Keratinocyte (primary cell): ENCODE measurements at regions not wholly inside any gene's neighbourhood (a gene's known extent, or its start where the extent isn't known, plus 50 kb on each side); places are given as distances from the start of the nearest gene placed in this dataset.

Experiments used
- DNase-seq: peaks from one replicate; pipeline ENCODE4 v3.0.0-alpha.2; 2011; ENCODE audit warnings: low read depth, missing footprints, low spot score
- FAIRE-seq: peaks from 2 replicates; lab custom pipeline; 2011; peaks lifted over from hg19 to GRCh38; lab: Jason Lieb, UNC
- H2AFZ ChIP-seq: 2 replicates; pipeline ENCODE4 v1.6.0; 2012; ENCODE audit warnings: low read length, control low read depth, inconsistent platforms; ENCODE audit not compliant: control insufficient read depth
- H3K27ac ChIP-seq: 2 replicates; pipeline ENCODE4 v1.5.1; 2011; ENCODE audit warnings: low read length; ENCODE audit not compliant: control insufficient read depth, insufficient read depth
- H3K27me3 ChIP-seq: 3 replicates; pipeline ENCODE4 v1.6.0; 2011; ENCODE audit warnings: low read length; ENCODE audit not compliant: control insufficient read depth, insufficient read depth; ENCODE audit errors: extremely low read depth
- H3K36me3 ChIP-seq, 2 experiments: 2 replicates in 1 of 2; 3 replicates in 1 of 2; pipeline ENCODE4 v1.5.1; 2011; ENCODE audit warnings: low read length in 2 of 2, mild to moderate bottlenecking in 1 of 2; ENCODE audit not compliant: control insufficient read depth in 2 of 2, insufficient read depth in 2 of 2; ENCODE audit errors: extremely low read depth in 1 of 2
- H3K4me1 ChIP-seq: 3 replicates; pipeline ENCODE4 v1.5.1; 2011; ENCODE audit warnings: low read length; ENCODE audit not compliant: control insufficient read depth, insufficient read depth; ENCODE audit errors: extremely low read depth
- H3K4me2 ChIP-seq: 3 replicates; pipeline ENCODE4 v1.6.0; 2011; ENCODE audit warnings: low read depth, low read length; ENCODE audit not compliant: control insufficient read depth, insufficient read depth; ENCODE audit errors: extremely low read depth
- H3K4me3 ChIP-seq, 3 experiments: fragments of 200-600 bp in 1 of 3; sonication (generic) in 1 of 3; 2 replicates in 2 of 3; 3 replicates in 1 of 3; pipeline ENCODE4 v1.5.1; 2011 to 2016; ENCODE audit warnings: low read length in 3 of 3, mild to moderate bottlenecking in 3 of 3, control low read depth in 2 of 3, inconsistent platforms in 1 of 3, low read depth in 1 of 3, mixed read lengths in 1 of 3, mixed run types in 1 of 3, moderate library complexity in 1 of 3; ENCODE audit not compliant: control insufficient read depth in 2 of 3, insufficient read depth in 2 of 3; ENCODE audit errors: extremely low read depth in 1 of 3
- H3K79me2 ChIP-seq: 2 replicates; pipeline ENCODE4 v1.6.0; 2012; ENCODE audit warnings: low read length; ENCODE audit not compliant: control insufficient read depth, insufficient read depth
- H3K9ac ChIP-seq: 3 replicates; pipeline ENCODE4 v1.6.0; 2011; ENCODE audit warnings: low read length; ENCODE audit not compliant: control insufficient read depth, insufficient read depth; ENCODE audit errors: extremely low read depth
- H3K9me1 ChIP-seq: 3 replicates; pipeline ENCODE4 v1.6.0; 2011; ENCODE audit warnings: low read length; ENCODE audit not compliant: control insufficient read depth, insufficient read depth; ENCODE audit errors: extremely low read depth
- H3K9me3 ChIP-seq: 2 replicates; pipeline ENCODE4 v1.5.1; 2012; ENCODE audit warnings: low read depth, low read length; ENCODE audit not compliant: control insufficient read depth
- H4K20me1 ChIP-seq: 3 replicates; pipeline ENCODE4 v1.6.0; 2011; ENCODE audit warnings: low read length; ENCODE audit not compliant: control insufficient read depth, insufficient read depth; ENCODE audit errors: extremely low read depth
- EZH2 ChIP-seq: IDR thresholded peaks from one replicate; pipeline ENCODE4 v1.6.1; 2012; ENCODE audit warnings: inconsistent platforms, mild to moderate bottlenecking, low read length, moderate library complexity
- dilution Hi-C: fragments of 300-500 bp; cut with MboI; formaldehyde crosslinking; loops from one replicate; pipeline ENCODE4 v1.7.0; 2020; ENCODE audit warnings: low sequenced_read_pairs; ENCODE audit not compliant: extremely low pct_ligation_motif_present
- TF ChIP-seq, protein P1 (sequence below), 3 experiments: IDR thresholded peaks in 1 of 3; conservative IDR thresholded peaks in 1 of 3; optimal IDR thresholded peaks in 1 of 3; 2 replicates in 2 of 3; 3 replicates in 1 of 3; pipeline versions ENCODE3 to v1.5.1; 2011; ENCODE audit warnings: low read length in 3 of 3, mild to moderate bottlenecking in 3 of 3, moderate library complexity in 2 of 3, control low read depth in 1 of 3, inconsistent platforms in 1 of 3; ENCODE audit not compliant: insufficient read depth in 2 of 3; ENCODE audit errors: extremely low read depth in 1 of 3

DNA sequence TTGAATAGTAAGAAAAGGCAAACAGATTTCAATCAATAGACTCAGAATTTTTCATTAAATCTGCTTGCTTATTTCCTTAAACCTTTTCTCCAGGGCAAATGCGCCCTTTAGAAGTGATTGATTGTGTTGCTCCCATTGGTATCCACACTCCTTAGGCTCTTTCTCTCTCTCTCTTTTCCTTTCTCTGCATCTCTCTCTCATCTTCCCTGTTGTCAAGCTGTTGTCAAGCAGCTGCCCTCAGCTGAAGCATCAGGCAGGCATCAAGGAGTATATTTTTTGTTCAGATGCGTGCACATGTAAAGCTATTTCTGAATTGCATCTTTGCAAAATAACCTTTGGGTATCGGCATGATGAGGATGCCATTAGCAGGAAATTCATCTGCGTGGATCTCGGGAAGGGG lies 107.2 kb upstream of the PLET1 start:
- no peak for FAIRE-seq
- H3K4me2 ChIP-seq, result no peak overlapping the region
- H3K4me1 ChIP-seq, result no peaks in the 10 kb centered on the region
- H3K27me3 ChIP-seq, result no peaks in the 10 kb centered on the region
- no peaks in the 10 kb centered on the region for H3K79me2 ChIP-seq
- no peak overlapping the region for H3K27ac ChIP-seq
- H2AFZ ChIP-seq, result no peak overlapping the region
- H3K4me3 ChIP-seq, result no peak overlapping the region
- no peak for TF ChIP-seq EZH2
- TF ChIP-seq, protein P1, sequence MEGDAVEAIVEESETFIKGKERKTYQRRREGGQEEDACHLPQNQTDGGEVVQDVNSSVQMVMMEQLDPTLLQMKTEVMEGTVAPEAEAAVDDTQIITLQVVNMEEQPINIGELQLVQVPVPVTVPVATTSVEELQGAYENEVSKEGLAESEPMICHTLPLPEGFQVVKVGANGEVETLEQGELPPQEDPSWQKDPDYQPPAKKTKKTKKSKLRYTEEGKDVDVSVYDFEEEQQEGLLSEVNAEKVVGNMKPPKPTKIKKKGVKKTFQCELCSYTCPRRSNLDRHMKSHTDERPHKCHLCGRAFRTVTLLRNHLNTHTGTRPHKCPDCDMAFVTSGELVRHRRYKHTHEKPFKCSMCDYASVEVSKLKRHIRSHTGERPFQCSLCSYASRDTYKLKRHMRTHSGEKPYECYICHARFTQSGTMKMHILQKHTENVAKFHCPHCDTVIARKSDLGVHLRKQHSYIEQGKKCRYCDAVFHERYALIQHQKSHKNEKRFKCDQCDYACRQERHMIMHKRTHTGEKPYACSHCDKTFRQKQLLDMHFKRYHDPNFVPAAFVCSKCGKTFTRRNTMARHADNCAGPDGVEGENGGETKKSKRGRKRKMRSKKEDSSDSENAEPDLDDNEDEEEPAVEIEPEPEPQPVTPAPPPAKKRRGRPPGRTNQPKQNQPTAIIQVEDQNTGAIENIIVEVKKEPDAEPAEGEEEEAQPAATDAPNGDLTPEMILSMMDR (optimal IDR thresholded peaks at IDR 0.05 in 1 of 3, IDR thresholded peaks at IDR 0.05 in 1 of 3, conservative IDR thresholded peaks at IDR 0.05 in 1 of 3; ENCODE audit: extremely low read depth in 1 of 3, insufficient read depth in 2 of 3, low read length in 3 of 3), result no peak
- H4K20me1 ChIP-seq, result no peaks in the 10 kb centered on the region
- no peaks in the 10 kb centered on the region for H3K9me1 ChIP-seq
- no peaks in the 10 kb centered on the region for H3K9me3 ChIP-seq
- dilution Hi-C loops, result no loop called here
- no peak overlapping the region for H3K9ac ChIP-seq
- no peak for DNase-seq
- no peaks in the 10 kb centered on the region for H3K36me3 ChIP-seq

DNA sequence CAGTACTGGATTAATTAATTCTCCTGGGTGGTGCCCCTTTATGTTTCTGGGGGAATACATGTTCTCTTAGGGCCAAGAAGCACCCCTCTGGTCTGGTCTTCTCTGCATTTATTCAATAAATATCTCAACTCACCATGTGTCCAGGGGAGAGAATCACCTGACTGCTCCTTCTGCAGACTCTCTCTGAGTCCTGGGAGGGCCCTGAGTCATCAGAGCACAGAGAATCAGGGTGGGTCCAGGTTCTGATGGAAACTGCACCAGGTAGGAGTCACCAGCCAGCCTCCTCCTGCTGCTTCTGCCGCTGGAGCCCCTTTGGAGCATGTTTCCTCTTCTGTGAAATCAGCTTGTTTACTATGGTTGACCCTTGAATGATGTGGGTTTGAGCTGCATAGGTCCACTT lies 107.7 kb upstream of the PLET1 start:
- dilution Hi-C loops, result no loop called here
- TF ChIP-seq, protein P1 (optimal IDR thresholded peaks at IDR 0.05 in 1 of 3, IDR thresholded peaks at IDR 0.05 in 1 of 3, conservative IDR thresholded peaks at IDR 0.05 in 1 of 3; ENCODE audit: extremely low read depth in 1 of 3, insufficient read depth in 2 of 3, low read length in 3 of 3), result no peak
- TF ChIP-seq EZH2, result no peak
- no peak for FAIRE-seq
- Histone ChIP-seq H2AFZ (no peak overlapping the region), H3K27ac (no peak overlapping the region), H3K9me3 (no peaks in the 10 kb centered on the region), H3K79me2 (no peaks in the 10 kb centered on the region), H3K9ac (no peak overlapping the region), H3K9me1 (no peaks in the 10 kb centered on the region), H3K4me3 (no peak overlapping the region), H3K27me3 (no peaks in the 10 kb centered on the region), H3K4me1 (no peaks in the 10 kb centered on the region), H3K36me3 (no peaks in the 10 kb centered on the region), H4K20me1 (no peaks in the 10 kb centered on the region), H3K4me2 (no peak overlapping the region)
- DNase-seq, result no peak
